GM21390 (cell line): ENCODE measurements at regions not wholly inside any gene's neighbourhood (a gene's known extent, or its start where the extent isn't known, plus 50 kb on each side); places are given as distances from the start of the nearest gene placed in this dataset.
"Not testable (repeated sequence)": the region's sequence is repeated elsewhere in the genome, so short reads cannot be mapped to it uniquely, and the experiment has no call there.

Experiments
- ATAC-seq: cut with Tn5 transposase; IDR thresholded peaks from one replicate; pipeline ENCODE4 v1.9.1; 2021; ENCODE audit not compliant: unreplicated experiment

- ATAC-seq: not testable (repeated sequence)
Observed at GRCh38 chr15:20244792-20245191, 296.8 kb downstream of the GOLGA6L6 start.

- not testable (repeated sequence) for ATAC-seq
Observed at GRCh38 chr15:20243486-20244240, 297.9 kb downstream of the GOLGA6L6 start.

- ATAC-seq: not testable (repeated sequence)
Observed at GRCh38 chr15:20240366-20240917, 301.2 kb downstream of the GOLGA6L6 start.

DNA sequence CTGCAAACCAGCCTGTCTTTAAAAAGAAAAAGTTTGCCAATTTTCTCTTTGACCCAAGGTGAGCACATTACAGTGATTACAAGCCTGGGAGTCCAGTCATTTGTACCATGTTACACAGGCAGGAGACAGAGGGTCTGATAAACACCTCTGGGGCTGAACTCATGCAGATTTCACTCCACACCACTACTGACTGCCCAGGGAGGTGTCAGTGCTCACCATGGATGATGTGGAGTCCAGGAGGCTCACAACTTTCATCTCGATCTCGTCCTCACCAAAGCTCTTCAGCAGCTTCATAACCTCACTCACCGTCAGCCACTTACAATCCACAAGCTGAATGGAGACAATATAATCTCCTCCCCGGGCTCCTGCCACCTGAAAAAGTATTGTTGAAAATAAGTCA lies 302.4 kb downstream of the GOLGA6L6 start:
- ATAC-seq: not testable (repeated sequence)

DNA sequence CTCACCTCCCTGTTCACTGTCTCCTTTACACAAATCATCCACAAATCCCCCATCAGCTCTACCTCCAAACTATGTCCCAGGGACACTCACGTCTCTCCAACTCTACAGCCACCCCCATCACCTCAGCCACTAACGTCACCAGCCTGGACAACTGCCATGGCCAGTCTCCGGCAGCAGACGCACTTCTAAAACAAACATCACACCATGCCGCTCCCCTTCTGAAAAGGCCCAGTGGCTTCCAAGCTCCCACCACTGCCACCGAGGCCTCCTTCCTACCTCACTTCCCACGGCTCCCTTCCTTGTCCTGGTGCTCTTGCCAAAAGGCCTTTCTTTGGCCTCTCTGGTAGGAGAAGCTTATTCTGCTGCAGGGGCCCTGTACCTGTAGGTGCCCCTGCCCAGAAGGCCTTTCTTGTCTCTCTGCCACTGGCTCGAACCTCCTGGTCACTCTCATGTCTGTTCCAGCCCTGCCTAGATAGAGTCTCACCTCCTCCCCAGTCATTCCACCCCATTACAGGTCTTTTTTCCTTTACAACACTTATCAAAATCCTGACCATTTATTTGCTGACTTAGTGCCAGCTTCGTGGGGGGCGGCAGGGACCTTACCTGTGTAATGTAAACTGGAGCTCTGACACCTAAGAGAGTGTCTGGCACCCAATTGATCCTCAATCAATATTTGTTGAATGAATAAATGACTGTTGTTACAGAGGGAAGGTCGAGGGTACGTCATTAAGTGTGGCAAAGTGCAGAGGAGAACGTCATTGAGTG lies 304.2 kb downstream of the GOLGA6L6 start:
- ATAC-seq: not testable (repeated sequence)

DNA sequence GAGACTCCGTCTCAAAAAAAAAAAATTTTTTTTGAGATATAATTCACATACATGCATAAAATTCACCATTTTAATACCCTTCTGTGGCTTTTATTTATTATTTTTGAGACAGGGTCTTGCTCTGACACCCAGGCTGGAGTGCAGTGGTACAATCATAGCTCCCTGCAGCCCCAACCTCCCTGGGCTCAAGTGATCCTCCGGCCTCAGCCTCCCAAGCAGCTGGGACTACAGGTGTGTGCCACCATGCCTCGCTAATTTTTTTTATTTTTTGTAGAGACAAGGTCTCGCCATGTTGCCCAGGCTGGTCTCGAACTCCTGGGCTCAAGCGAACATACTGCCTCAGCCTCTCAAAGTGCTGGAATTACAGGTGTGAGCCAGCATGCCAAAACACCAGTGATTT lies 305.9 kb downstream of the GOLGA6L6 start:
- not testable (repeated sequence) for ATAC-seq

DNA sequence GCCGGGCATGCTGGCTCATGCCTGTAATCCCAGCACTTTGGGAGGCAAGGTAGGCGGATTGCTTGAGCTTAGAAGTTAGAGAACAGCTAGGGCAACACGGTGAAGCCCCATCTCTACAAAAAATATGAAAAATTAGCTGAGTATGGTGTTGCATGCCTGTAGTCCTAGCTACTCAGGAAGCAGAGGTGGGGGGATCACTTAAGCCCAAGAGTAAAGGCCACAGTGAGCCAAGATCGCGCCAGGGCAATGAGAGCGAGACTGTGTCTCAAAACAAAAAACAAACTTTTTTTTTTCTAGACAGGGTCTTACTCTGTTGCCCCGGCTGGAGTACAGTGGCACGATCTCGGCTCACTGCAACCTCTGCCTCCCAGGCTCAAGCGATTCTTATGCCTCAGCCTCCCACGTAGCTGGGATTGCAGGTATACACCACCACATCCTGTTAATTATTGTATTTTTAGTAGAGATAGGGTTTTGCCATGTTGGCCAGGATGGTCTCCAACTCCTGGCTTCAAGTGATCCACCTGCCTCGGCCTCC lies 307.5 kb downstream of the GOLGA6L6 start:
- not testable (repeated sequence) for ATAC-seq

DNA sequence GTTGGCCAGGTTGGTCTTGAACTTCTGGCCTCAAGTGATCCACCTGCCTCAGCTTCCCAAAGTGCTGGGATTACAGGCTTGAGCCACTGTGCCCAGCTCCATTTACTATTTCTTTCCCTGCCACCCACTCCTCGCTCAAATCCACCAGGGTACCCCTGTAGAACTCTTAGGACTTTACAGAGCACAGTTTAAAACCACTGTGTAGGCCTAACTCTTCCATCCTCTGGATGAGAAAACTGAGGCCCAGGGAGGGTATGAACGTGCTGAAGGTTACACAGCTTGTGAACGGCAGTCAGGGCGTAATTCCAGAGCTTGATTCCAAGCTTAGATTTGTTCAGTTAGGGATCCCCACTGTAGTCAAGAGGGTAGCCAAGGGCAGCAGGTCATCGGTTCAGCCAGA lies 309.1 kb downstream of the GOLGA6L6 start:
- not testable (repeated sequence) for ATAC-seq

GRCh38 chr15:20230656-20231055 lies 310.9 kb downstream of the GOLGA6L6 start:
- ATAC-seq: not testable (repeated sequence)

- ATAC-seq: not testable (repeated sequence)
Observed at GRCh38 chr15:20228791-20229190, 312.8 kb downstream of the GOLGA6L6 start.

GRCh38 chr15:20227119-20227853 lies 314.3 kb downstream of the GOLGA6L6 start:
- ATAC-seq: not testable (repeated sequence)

GRCh38 chr15:20226531-20226930 lies 315.1 kb downstream of the GOLGA6L6 start:
- not testable (repeated sequence) for ATAC-seq

- ATAC-seq: not testable (repeated sequence)
Observed at GRCh38 chr15:20221063-20221462, 320.5 kb downstream of the GOLGA6L6 start.

- ATAC-seq: not testable (repeated sequence)
Observed at GRCh38 chr15:20219171-20219570, 322.4 kb downstream of the GOLGA6L6 start.

DNA sequence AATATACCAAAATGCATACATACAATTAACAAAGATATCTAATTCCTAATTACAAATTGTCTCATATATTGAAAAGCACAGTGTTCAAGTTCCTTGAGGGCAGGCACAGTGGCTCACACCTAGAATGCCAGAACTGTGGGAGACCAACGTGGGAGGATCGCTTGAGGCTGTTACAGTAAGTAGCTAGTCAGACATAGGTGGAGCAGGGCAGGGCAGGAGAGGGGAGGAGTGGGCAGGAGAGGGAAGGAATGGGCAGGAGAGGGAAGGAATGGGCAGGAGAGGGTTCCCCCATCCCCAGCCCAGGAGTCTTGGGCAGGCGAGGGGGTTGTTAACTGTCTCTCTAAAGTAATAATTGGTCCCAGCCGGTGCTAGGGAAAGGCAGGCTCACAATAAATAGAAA lies 325.9 kb downstream of the GOLGA6L6 start:
- ATAC-seq: not testable (repeated sequence)

DNA sequence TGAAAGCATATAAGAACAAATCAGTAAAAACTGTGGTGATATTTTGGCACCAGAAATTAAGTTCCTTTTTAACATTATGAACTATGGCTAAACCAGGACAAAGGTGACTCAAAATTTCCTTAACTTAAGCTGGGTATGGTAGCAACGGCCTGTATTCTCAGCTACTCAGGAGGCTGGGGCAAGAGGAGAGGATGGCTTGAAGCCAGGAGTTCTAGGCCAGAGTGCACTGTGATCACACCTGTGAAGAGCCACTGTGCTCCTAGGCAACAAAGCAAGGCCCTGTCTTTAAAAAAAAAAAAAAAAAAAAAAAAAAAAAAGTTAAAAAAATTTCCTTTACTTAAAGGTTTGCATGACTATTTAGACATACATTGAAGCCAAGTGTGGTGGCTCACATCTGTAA lies 327.5 kb downstream of the GOLGA6L6 start:
- not testable (repeated sequence) for ATAC-seq

DNA sequence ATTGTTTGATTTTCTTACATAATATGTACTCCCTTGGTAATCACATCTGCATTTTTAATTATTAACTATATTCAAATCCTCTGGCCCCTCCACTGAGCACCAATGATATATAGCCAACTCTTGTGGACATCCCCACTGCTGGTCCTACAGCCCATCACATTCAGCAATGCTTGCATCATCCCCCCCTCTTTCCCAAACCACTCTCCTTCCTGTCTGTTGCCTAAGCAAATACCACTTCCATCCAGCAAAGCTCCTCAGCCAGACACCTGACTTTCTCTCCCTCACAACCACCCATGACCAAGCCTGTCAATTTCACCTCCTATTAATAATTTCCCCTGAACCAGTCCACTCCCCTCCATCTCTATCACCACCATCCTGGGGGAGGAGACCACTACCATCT lies 330.1 kb downstream of the GOLGA6L6 start:
- not testable (repeated sequence) for ATAC-seq

DNA sequence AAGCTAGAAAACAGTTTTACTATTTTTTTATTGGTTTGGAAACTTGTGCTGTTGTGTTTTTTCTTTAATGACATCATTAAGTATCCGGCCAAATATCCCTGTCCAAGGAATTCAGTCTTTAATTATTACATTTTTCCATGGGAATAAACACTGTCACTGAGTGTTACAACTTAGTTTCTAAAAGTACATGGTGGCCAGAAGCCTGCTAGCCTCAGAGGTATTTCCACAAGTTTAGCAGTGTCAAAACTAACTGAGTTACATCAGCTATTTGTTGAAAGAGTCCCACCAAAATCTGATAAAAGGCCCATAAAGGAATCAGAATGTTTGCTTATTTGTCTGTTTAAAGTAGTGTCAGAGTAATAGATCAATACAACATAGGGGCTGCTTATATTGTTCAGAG lies 331.6 kb downstream of the GOLGA6L6 start:
- ATAC-seq: not testable (repeated sequence)

DNA sequence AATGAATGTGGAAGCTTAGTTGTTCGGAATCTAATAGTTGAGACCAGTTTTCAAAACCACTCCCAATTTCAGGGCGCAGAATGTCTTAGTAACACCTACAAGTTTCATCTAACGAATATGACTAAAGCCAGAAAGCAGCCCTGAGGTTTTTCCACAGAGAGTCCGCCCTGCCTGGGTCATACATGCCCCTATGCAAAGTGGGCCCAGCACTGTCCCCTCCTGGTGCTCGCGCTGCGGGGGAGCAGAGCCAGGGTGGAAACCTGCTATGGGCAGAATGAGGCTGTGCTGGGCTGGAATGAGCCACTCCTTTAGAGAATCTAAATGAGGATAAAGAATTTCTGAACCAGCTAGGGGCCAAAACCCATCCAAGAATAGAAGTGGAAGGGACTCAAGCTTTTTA lies 334.0 kb downstream of the GOLGA6L6 start:
- ATAC-seq: not testable (repeated sequence)

GRCh38 chr15:20207198-20207597 lies 334.4 kb downstream of the GOLGA6L6 start:
- ATAC-seq: not testable (repeated sequence)
